OCI-M2 (cell line): ENCODE measurements at regions not wholly inside any gene's neighbourhood (a gene's known extent, or its start where the extent isn't known, plus 50 kb on each side); places are given as distances from the start of the nearest gene placed in this dataset.

Experiments used
- DNase-seq: peaks from one replicate; lab custom pipeline; 2025; ENCODE audit not compliant: unreplicated experiment; lab: John Stamatoyannopoulos, UW

DNA sequence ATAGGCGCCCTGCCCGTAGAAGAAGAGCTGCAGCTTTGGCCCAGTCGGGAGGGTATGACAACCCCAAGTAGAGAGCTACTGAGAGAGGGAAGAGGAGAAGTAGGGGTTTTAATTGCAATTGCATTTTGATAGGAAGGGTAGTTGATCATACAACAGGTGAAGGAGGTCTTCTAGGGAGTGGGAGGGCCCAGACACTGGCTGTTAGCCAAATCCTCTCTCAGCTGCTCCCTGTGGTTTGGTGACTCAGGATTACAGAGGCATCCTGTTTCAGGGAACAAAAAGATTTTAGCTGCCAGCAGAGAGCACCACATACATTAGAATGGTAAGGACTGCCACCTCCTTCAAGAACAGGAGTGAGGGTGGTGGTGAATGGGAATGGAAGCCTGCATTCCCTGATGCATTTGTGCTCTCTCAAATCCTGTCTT, 408.9 kb upstream of the THBS1 start:
- no peak for DNase-seq

DNA sequence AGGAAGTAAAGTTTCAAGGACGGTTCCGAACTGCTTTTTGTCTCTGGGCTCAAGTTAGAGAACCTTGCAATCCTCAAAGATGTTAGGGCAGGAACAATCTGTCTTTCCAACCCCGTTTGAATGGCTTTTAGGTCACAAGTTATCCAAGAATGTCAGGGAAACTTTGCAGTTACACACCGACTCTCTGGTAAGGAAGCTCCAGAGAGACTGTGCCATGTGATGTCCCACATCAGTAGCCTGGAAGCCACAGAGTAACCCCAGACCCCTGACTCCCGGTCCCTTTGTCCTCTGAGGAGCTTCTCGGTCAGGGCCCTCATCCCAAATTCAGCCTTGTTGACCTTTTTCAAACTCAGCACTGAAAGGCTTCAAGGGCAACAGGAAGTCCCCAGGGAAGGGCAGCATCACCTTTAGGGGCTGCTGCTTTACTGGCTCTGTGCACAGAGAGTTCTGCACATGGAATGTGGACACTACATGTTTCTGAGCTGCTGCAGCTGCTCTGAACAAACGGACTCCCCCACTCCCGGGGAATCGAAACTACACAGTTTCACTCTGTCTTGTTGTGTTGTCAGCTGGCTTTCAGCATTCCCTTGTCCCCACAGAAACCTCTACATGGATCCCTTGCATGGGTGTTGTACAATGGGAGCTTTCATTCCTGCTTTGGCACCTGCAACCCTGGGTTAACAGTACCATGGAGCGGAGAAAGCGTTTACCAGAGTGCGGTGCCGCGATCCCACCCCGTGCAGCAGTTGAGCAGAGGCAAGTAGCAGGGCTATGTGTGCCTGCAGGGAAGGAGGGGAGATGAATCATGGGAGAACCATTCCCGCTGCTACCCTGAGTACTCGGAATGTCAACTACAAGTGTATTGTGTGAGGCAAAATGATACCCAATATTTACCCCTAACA, 408.2 kb upstream of the THBS1 start:
- no peak for DNase-seq

DNA sequence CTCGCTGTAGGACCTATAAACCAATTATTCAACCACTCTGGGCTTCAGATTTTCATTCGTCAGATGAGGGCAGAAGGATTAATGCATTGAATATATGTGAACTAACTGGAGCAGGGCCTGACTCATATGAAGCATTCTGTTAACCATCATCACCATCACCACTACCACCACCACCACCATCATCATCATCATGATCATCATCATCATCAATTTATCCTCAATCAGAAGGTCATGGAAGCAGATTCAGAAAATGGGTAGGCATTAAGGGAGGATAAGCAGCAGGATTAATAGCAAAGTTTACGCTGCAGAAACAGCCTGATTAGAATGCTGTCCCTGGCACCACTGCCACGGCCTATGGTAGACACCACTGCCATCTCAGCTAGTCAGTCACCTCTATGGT, 407.5 kb upstream of the THBS1 start:
- DNase-seq: no peak

DNA sequence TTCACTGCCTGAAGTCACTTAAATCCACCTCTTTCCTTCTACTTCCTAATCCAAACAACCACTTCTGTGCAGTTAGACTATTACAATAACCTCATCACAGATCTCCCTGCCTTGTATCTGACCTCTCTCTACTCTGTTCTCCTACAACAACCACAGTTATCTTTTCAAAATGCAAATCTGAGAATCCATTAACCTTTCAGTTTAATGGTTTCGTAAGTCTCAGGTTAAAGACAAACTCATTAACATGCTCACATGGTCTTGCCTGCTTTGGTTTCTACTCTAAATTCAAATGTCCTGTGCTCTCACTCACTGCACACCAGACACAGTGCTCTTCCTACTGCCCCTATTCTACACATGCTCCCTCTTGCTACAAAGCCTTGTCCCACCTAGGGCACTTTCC, 406.5 kb upstream of the THBS1 start:
- DNase-seq: no peak

DNA sequence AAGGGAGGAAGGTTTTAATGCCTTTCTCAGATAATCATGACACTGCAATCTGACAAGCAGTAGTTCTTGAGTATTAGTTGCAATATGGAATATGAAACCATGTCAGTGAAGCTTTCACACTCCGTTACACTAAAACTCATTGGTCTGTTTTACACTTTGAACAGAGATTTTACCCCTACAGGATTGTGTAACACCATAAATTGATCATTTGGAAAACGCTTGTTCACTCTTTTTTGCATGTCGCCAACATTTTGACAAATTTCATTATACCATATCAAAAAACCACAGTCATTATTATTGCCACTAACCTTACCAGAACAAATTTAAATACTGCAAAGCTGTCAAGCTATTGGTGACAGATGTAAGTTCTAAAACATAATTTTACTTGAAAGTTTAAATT, 404.8 kb upstream of the THBS1 start:
- no peak for DNase-seq

DNA sequence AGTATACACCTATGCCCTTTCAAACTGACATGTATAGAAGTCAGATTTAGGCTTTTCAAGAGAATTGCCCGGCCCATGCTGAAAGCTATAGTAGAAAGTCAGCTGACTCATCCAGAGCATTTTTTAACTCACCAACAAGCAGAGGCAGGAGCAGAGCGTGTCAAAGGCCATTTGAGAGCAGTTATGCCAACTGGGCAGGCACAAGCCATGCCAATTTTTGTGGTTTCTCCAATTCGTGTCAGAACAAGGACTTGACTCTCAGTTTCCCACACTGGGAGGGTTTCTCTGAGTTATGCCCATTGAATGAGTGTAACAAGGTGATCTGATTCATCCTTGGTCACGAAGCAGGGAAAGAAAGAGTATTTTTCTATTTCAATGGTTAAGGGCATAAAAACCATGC, 403.3 kb upstream of the THBS1 start:
- DNase-seq: no peak

DNA sequence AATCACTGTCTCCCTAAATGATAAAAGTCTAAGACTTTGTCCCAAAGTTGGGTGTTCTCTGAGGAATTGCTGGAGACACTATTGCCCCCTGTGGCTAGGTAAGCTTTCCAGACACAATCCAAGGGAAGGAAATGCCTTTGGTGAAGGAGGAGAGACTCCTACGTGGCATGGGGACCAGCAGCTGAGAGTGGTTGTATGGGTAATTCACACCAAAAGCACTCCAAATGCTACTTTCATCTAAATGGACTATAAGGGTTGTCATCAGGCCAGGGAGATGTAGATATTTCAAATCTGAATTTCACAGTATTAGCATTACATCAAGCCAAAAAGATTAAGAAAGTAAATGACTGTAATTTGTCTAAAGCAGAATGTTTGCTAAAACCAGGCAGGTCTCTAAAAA, 400.8 kb upstream of the THBS1 start:
- no peak for DNase-seq

DNA sequence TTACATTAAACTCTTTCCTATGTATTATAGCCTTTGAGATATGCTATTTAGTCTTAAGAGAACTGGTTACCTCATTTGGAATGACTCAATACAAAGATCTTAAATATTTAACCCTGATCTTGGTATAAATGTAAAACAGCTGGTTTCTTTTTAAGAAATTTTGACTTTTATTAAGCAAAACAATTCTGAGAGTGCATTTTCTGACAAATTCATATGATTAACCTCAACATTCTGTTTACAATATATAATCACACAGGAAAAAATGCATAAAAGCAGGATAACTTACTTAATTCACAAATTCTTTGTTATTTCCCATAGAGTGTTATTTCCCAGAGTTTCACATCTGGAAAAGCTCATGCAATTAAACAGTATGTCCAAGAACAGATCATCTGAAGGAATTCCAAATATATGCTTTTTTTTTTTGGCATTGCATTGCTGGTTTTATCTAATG, 400.4 kb upstream of the THBS1 start:
- DNase-seq: no peak

DNA sequence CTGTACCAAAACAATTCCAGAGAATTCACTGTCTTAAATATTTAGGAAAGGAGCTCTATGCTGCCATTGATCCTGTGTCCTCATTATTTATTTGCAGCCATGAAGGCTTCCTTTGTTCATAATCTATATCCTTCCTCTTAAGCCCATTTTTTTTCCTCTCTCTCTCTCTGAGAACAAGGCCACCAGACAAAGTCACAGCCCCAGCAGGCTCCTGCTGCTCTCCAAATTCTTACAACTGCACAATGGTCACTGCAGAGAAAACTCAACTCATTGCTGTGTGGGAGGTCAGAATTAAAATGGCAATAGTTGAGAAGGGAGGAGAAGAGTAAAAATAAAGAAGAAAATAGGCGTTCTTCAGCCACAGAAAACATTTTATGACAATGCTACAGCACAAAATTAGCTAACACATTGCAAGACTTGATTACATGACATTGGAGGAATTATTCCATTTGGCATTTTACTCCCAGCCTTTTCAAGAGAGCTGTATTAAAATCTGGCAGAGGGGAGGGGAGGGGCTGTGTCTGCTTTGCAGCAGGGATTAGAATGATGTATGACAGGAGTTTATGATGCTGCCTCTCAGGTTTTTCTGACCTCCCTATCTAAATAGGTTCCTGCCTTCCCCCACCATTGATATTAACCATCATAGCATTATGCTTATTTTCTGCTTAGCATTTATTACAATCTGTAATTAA, 399.7 kb upstream of the THBS1 start:
- no peak for DNase-seq

DNA sequence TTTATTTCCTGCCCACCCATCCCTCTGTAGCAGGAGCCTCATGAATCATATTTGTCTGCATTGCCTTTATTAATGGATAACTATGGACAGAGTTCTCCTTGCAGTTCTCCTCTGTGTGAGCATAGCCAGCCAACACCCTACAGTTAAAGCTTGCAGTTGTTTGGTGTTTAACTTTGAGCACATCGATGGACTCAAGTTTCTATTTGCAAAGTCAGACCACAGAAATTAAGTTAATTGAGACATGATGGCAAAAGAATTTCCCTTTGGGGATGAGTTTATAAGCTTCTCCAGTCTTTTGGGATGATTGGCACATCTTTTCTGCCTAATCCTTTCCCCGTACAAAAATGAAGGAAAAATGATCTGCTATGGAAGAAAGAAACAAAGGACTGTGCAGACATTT, 398.9 kb upstream of the THBS1 start:
- no peak for DNase-seq

DNA sequence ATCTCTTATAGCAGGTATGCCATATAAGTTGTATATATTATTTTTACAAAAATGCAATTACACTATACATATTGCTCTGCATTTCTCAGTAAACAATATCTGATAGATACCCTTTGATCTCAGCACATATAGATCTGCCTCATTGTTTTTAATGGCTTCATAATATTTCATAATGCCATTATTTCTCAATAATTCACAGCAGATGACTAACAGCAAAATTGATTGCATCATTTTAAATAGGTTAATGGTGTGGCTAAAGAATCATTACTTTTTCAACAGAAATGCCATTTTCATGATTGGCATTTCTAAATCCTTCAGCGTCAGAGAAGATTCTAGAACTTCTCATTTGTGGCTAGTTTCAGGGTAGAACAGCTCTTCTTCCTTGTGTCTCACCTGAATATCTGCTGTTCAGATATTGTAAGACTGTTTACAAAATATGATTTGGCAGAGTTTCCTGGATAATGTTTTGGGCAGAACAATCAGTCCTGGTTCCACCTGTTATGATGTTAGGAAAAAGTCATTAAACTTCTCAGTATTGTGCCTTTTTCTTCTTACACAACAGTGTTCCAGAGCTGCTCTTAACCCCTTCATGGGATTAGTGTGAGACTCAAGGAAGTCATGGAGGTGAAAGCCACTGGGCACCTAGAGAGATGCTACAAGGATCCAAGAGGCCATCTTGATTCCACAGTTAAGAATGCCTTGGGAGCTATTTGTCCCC, 397.6 kb upstream of the THBS1 start:
- DNase-seq: no peak

DNA sequence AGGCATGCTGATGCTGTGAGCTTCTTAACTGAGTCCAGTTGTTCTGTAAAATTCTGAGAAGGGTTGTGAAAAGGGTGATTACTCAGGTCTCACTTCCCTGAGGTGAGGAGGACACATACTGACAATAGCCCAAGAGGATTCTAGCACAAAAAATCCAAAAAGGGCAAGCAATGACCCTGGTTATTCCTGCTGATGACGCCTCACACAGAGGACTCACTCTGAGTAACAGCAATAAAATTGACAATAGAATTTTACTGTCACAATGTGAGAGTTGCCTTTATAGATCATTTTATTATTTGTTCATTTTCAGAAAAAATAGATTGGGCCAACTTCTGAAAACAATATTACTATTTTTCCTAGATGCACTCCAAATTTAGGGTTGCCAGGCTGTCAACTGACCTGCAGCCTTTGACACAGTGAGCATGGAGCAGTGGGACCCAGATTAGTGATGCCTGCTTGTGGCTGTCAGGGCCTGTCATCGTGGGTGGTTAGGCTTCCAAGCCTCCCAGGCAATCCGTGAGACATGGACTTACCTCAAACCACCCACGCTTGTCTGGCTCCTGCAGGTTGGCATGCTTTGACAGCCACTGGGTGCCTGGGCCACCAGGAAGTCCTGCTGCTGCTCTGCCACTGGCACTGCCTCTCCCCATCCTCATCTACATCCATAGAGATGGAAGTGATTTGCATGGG, 396.0 kb upstream of the THBS1 start:
- DNase-seq: no peak

DNA sequence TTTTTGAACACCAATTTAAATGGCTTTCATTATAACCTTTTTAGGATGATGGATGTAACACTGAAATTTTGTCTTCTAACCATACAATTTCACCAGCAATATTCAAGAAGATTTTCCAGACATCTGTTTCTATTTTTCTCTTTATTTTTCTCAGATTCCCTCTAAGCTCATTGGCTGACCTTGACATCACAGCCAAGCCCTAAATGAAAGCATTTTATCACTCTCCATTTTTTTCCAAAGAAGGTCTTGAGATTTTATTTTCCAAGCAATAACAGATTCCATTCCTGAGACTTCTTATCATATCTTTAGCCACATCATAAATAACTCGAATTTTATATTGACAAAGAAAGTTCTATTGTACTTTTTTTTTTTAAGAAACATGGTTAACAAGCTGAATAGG, 392.6 kb upstream of the THBS1 start:
- DNase-seq: no peak

DNA sequence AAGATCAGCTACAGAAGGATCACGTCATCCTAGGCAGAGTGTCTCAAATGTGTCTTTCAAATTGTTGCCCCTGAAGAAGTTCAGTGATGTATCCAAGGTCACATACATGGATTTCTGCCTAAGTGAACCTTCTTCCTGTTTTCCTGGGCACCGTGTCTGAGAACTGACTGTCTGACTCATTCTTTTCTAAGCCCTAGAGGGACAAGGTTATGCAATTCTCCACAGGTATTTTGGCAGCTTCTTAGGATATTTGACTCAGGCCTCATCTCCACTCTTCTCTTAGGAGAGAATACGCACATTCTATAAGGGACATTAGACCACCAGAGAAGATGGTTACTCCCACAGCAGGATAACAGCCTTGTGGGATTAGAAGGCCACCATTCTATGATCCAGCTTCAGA, 391.9 kb upstream of the THBS1 start:
- no peak for DNase-seq

DNA sequence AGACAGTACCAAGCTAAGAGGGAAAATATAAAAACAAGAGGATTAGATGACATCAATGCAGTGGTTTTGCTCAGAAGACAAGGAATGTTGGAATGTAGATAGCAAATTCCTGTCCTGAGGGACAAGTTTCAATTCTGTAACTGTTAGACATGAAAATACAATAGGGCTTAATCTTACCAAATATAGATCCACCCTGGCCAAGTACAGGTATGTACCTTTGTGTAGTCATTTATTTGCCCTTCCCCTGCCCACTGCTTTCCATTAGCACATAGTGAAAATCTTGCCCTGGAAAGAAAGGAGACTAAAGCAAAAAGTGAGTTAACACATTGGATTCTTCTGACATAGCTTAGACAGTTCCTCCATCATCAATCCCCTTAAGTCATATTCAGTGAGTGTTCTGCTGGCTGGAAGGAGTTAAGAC, 389.0 kb upstream of the THBS1 start:
- DNase-seq: no peak

DNA sequence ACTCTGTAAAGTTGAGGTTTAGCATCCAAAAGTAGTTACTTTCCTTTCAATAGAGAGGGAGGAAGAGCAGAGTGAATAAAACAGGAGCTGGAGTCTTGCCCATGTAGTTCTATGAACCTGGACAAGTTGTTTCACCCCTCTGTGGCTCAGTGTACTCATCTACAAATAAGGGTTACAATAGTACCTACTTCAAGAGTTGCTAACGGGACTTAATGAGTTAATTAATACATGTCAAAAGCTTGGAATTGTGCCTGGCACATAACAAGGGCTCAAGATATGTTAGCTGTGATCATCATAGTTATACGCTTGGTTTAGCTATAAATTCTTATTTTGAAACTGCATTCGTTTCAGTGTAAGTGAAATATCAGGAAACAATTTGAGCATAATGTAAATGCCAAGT, 388.5 kb upstream of the THBS1 start:
- DNase-seq: no peak

DNA sequence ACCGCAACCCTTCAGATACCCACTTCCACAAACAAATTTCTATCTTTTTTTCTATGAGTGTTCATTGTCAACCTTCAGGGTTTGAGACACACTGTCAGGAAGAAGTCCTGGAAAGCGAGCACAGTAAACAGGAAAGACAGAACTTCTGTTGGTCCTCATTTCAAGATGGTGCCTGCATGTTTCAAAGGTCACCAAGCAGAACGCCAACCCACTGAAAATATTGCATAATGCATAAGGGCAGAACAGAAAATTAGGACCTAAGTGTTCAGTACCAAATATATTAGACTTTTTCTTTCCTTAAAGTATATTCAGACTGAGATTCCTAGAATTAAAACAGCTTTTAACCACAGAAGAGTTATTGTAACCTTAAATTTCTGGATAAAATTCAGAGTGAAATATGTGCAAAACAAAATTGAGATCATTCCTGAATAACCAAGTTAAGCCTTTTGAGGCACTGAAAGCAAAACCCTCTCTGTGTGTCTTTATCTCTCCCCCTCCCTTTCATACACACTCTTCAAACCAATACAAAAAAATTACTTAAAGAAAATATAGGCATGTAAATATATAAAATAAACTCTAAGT, 387.8 kb upstream of the THBS1 start:
- DNase-seq: no peak

DNA sequence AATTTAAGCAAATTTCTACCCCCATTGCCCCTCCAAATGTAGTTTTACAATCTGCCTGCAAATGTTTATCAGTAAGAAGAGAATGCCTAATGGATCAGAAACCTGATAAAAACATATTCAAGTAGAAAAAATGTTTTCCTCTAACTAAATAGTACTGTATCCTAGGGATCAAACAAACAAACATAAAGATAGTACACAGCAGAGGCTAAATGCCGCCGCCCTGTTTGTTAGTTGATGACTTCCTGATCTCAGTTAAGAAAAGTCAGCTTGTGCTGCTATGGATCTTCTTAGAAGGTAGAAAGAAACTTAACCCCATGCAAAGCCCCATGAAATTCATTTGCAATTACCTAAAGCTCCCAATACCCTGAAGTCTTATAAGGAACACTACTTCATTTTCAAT, 387.3 kb upstream of the THBS1 start:
- DNase-seq: no peak

DNA sequence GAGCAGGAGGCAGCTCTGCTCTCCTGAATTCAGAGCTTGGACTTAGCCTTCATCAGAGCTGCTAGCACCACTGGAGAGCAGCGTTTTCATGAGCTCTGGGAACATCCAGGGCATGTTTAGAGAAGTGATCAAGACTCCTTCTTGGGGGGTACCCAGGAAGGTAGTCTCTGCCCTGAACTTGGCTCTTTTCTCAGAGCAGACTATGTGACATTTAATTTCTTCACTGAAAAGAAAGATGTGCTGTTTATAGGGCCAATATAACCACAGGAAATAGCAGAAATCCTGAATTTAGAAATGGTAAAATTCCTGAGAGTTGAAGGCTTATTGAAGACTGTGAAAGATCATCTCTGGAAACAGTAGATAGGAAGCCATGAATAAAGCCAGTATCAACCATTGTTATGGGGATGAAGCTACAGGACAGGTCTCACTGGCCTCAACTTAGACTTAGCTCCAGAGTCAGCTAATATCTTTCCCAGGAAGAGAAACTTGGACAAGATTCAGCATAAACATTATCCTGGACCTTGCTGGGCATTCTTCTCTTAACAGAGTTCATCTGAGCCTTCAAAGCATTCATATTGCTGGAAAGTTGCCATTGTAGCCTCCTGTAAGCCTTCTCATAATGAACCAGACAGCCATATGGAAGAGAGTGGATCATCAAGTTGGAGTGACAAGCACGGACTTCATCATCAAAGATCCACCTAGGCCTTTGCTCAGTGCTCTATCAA, 386.6 kb upstream of the THBS1 start:
- DNase-seq: no peak

DNA sequence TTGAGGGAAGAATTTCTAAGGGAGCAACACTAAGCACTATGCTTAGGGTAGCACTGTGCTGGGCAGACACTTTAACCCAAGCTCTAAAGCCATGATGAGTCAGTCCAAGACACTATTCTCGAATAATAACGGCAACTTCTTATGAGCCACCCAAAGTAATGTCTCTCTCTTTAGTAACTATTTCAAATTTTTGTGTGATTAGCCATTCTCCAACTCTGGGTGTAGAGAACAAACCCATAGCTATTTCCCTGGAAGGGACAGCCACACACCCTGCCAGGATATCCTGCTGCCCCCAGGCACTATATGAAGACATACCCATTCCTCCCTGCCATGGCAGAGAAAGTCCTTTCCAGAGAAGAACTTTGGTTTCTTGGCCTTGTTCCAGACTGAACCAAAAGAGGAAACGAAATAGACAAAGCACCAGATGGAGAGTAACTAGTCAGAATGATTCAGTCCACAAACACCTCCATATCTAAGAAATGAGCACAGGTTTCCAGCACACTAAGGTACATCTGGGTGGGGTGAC, 384.9 kb upstream of the THBS1 start:
- no peak for DNase-seq
